ENCODE measurements at regions not wholly inside any gene's neighbourhood (a gene's known extent, or its start where the extent isn't known, plus 50 kb on each side); places are given as distances from the start of the nearest gene placed in this dataset.

GRCh38 chr6:54574671-54575070 lies 266.4 kb downstream of the TINAG start:
- no peak for DNase-seq

GRCh38 chr6:54578261-54578660 lies 268.3 kb upstream of the FAM83B start:
- no peak for DNase-seq

GRCh38 chr6:54579011-54579410 lies 267.6 kb upstream of the FAM83B start:
- no peak for DNase-seq

GRCh38 chr6:54586251-54586650 lies 260.3 kb upstream of the FAM83B start:
- DNase-seq = no peak

- no peak for DNase-seq
These were observed 259.3 kb upstream of the FAM83B start for GRCh38 chr6:54587277-54587676.

GRCh38 chr6:54588176-54588575 lies 258.4 kb upstream of the FAM83B start:
- no peak for DNase-seq

- DNase-seq = no peak
These were observed 250.7 kb upstream of the FAM83B start for GRCh38 chr6:54595844-54596243.

- DNase-seq = no peak
These were observed 247.7 kb upstream of the FAM83B start for GRCh38 chr6:54598787-54599313.

- no peak for DNase-seq
These were observed 244.8 kb upstream of the FAM83B start for GRCh38 chr6:54601600-54602300.

- DNase-seq = no peak
These were observed 244.0 kb upstream of the FAM83B start for GRCh38 chr6:54602591-54602990.

- DNase-seq = no peak
These were observed 236.6 kb upstream of the FAM83B start for GRCh38 chr6:54609981-54610380.

- DNase-seq = no peak
These were observed 233.0 kb upstream of the FAM83B start for GRCh38 chr6:54613596-54613995.

GRCh38 chr6:54614499-54615195 lies 231.9 kb upstream of the FAM83B start:
- no peak for DNase-seq

GRCh38 chr6:54617730-54618129 lies 228.8 kb upstream of the FAM83B start:
- DNase-seq = no peak

GRCh38 chr6:54618572-54618971 lies 228.0 kb upstream of the FAM83B start:
- no peak for DNase-seq

- no peak for DNase-seq
These were observed 227.5 kb upstream of the FAM83B start for GRCh38 chr6:54619102-54619501.

- peak; percentile 7 for DNase-seq
These were observed 225.3 kb upstream of the FAM83B start for GRCh38 chr6:54621285-54621684.

GRCh38 chr6:54624216-54624615 lies 222.4 kb upstream of the FAM83B start:
- DNase-seq = no peak

GRCh38 chr6:54624779-54625178 lies 221.8 kb upstream of the FAM83B start:
- no peak for DNase-seq

- DNase-seq = no peak
These were observed 217.4 kb upstream of the FAM83B start for GRCh38 chr6:54629131-54629530.

- no peak for DNase-seq
These were observed 213.5 kb upstream of the FAM83B start for GRCh38 chr6:54632984-54633565.

- no peak for DNase-seq
These were observed 213.0 kb upstream of the FAM83B start for GRCh38 chr6:54633601-54634000.

- DNase-seq = no peak
These were observed 205.7 kb upstream of the FAM83B start for GRCh38 chr6:54640911-54641310.

Data from hematopoietic multipotent progenitor cell treated with erythropoietin and hydrocortisone succinate and interleukin-3 and kit ligand, for 4 days (in vitro differentiated cells).